Heart right ventricle (tissue), 16 donors: ENCODE measurements at regions not wholly inside any gene's neighbourhood (a gene's known extent, or its start where the extent isn't known, plus 50 kb on each side); places are given as distances from the start of the nearest gene placed in this dataset.

ENCODE experiments used
- ATAC-seq, 8 donors: fragments of 200-7000 bp; cut with Tn5 transposase; one replicate each; pipeline ENCODE4 v1.9.1; 2020; ENCODE audit warnings: mild to moderate bottlenecking in 8 of 8, moderate library complexity in 8 of 8, moderate number of reproducible peaks in 1 of 8
- DNase-seq, 2 donors: peaks; one replicate each; pipeline ENCODE4 v3.0.0-alpha.2; 2020
- H3K27ac ChIP-seq, 10 donors: fragments of 200-600 bp; sonication (generic) in 2 of 10; one replicate each; pipeline versions ENCODE4 v1.5.0 to v1.8.0; 2020 to 2022; ENCODE audit warnings: mild to moderate bottlenecking in 3 of 10
- H3K27me3 ChIP-seq, 7 donors: fragments of 200-600 bp; one replicate each; pipeline ENCODE4 v1.8.0; 2021 to 2022; ENCODE audit warnings: mild to moderate bottlenecking in 2 of 7
- H3K36me3 ChIP-seq, 9 donors: fragments of 200-600 bp; sonication (generic) in 1 of 9; one replicate each; pipeline versions ENCODE4 v1.5.0 to v1.8.0; 2020 to 2022; ENCODE audit warnings: mild to moderate bottlenecking in 2 of 9
- H3K4me1 ChIP-seq, 9 donors: fragments of 200-600 bp; sonication (generic) in 1 of 9; one replicate each; pipeline versions ENCODE4 v1.5.0 to v1.8.0; 2020 to 2022; ENCODE audit warnings: mild to moderate bottlenecking in 4 of 9
- H3K4me3 ChIP-seq, 10 donors: fragments of 200-600 bp; sonication (generic) in 2 of 10; one replicate each; pipeline versions ENCODE4 v1.5.0 to v1.8.0; 2020 to 2022; ENCODE audit warnings: mild to moderate bottlenecking in 7 of 10, moderate library complexity in 2 of 10
- H3K9me3 ChIP-seq, 11 donors: fragments of 200-600 bp in 10 of 11; sonication (generic) in 2 of 11; one replicate each; pipeline versions ENCODE4 v1.5.0 to v1.8.0; 2013 to 2022; ENCODE audit warnings: mild to moderate bottlenecking in 2 of 11, control low read depth in 1 of 11, moderate library complexity in 1 of 11
- WGBS, 2 donors: extraction: QIAGEN DNeasy Blood & Tissue Kit; methylation state at CpG; one replicate each; pipeline ENCODE4 v1.1.7; 2013; ENCODE audit warnings: inconsistent platforms in 1 of 2; 5-methylcytosine and 5-hydroxymethylcytosine counted together
- intact Hi-C, 10 donors: fragments of 100-400 bp; cut with DNase I; formaldehyde crosslinking; loops; one replicate each; pipeline versions ENCODE4 v1.11.1 to v1.14.2; 2022
- TF ChIP-seq, protein P1 (sequence below), 9 donors: fragments of 200-600 bp; sonication (generic) in 2 of 9; IDR thresholded peaks; one replicate each; pipeline versions ENCODE4 v1.5.0 to v1.8.0; 2021 to 2022; ENCODE audit warnings: antibody characterized with exemption in 9 of 9, mild to moderate bottlenecking in 5 of 9, moderate library complexity in 1 of 9
- donor health status: Arrhythmogenic right ventricular cardiomyopathy.
- donor health status: ischemic (EF 13 %, LVEDD 7.1; RV severe dilation, severe dysfunction).
- donor health status: healthy with polysubstance abuse.
- donor health status: DM: no; HTN: yes; CAD: no.
- donor health status: DM: no; HTN: no; CAD: no.
- donor health status: ischemic (EF 25% LVEDD 6.9; RV normal size, moderate dysfunction).
- donor health status: ischemic (EF 25% LVEDD 5.7; RV mildly dilated, moderate dysfunction).
- donor health status: healthy.
- donor health status: DM: yes; HTN: yes; CAD: no.
- donor health status: Ischemic cardiomyopathy.
- donor health status: ischemic (EF 35%, LVEDD 5.7; RV mildly dilated, moderate dysfunction).
- donor health status: nonischemic (EF 11% LVEDD 7.7; RV severe dilation, severe dysfunction).
- donor health status: DM: yes; HTN: yes; CAD: no.
- donor health status: PGD.
- donor health status: ischemic (EF 29% LVEDD 5.4; RV normal size, mild dysfunction).
- donor health status: nonischemic (EF 23%, LVEDD 6.1; RV moderate dilation, normal function).

- no peaks in the 10 kb centered on the region for H3K4me1 ChIP-seq
These were observed 64.9 kb upstream of the PCED1B start for GRCh38 chr12:47014474-47014873.

DNA sequence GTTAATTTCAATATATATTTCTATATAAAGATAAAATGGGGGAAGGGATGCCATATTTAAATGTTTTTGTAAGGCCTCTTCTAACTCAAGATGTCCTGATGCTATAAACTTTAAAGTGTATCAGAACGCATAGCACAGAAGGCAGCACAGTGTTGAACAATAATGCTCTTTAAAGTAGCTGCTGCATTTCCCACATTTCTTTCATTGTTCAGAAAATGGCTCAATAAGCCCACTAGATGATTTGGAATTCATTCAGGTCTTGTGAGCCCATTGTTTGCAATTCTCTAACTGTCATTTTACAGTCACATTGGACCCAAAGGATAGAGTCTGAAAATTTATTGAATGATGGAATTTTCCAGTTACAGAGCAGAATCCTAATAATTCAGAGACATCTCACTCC, 64.0 kb upstream of the PCED1B start:
- no peaks in the 10 kb centered on the region for H3K4me1 ChIP-seq
- TF ChIP-seq, protein P1, sequence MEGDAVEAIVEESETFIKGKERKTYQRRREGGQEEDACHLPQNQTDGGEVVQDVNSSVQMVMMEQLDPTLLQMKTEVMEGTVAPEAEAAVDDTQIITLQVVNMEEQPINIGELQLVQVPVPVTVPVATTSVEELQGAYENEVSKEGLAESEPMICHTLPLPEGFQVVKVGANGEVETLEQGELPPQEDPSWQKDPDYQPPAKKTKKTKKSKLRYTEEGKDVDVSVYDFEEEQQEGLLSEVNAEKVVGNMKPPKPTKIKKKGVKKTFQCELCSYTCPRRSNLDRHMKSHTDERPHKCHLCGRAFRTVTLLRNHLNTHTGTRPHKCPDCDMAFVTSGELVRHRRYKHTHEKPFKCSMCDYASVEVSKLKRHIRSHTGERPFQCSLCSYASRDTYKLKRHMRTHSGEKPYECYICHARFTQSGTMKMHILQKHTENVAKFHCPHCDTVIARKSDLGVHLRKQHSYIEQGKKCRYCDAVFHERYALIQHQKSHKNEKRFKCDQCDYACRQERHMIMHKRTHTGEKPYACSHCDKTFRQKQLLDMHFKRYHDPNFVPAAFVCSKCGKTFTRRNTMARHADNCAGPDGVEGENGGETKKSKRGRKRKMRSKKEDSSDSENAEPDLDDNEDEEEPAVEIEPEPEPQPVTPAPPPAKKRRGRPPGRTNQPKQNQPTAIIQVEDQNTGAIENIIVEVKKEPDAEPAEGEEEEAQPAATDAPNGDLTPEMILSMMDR (IDR thresholded peaks at IDR 0.05): no peak
- H3K36me3 ChIP-seq: no peaks in the 10 kb centered on the region
- H3K4me3 ChIP-seq: no peak overlapping the region
- ATAC-seq: no peak
- H3K9me3 ChIP-seq: peaks cover 0 to 1% (median 0%) of the 10 kb centered on the region in 11 donors
- WGBS, 2 donors: 88 to 91% methylated on average over 1 of the region's 1 CpG
- no peak overlapping the region for H3K27ac ChIP-seq
- no peaks in the 10 kb centered on the region for H3K27me3 ChIP-seq
- no peak for DNase-seq
- intact Hi-C loops: loop anchor here in 3 of 10 donors (5.0 to 10.0 kb wide), 3 partner anchors 331 to 891 kb away; no protein-coding TSS in a partner anchor

More at GRCh38 chr12:47014474-47014873, 64.9 kb upstream of the PCED1B start:
- TF ChIP-seq, protein P1 (IDR thresholded peaks at IDR 0.05): no peak
- Histone ChIP-seq H3K4me3 (no peak overlapping the region), H3K36me3 (no peaks in the 10 kb centered on the region), H3K27me3 (peaks cover 0 to 3% (median 0%) of the 10 kb centered on the region in 7 donors), H3K9me3 (peaks cover 0 to 3% (median 0%) of the 10 kb centered on the region in 11 donors), H3K27ac (no peak overlapping the region)
- 87 to 91% methylated on average over 2 of the region's 2 CpGs for WGBS, 2 donors
- DNase-seq (no peak), ATAC-seq (no peak)
- intact Hi-C loops: loop anchor here in 3 of 10 donors (10.0 kb wide), 2 partner anchors 330 to 890 kb away; no protein-coding TSS in a partner anchor

DNA sequence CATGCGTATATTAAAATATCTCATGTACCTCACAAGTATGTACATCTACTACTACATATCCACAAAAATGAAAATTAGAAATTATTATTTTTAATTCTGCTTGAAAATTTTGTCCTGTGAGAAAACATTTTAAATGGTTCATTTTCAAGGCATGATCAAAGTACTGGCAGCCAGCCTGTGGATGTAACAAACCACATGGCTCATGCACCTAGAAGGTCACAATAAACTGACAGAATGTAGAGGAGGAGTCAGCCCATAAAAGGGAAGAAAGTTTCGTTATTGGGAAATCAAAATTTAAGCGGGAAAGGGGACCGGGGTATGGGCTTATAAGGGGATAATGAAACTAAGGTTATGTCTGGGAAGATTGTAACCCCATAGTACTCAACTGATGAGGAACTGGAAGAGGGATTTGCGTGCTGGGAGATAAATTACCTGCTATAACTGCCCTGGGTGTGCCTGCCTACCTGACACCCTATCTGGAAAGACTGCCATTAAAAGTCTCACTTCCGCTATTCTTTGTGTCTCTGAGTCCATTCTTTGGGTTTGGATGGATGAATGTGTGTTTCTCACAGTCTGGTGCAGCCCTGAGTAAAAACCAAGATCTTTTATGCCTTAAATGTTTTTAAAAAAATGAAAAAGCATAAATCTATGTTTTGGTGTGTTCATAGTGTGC, 62.2 kb upstream of the PCED1B start:
- ATAC-seq: no peak
- no peaks in the 10 kb centered on the region for H3K9me3 ChIP-seq
- no peak overlapping the region for H3K4me3 ChIP-seq
- H3K4me1 ChIP-seq: peaks cover 0 to 3% (median 0%) of the 10 kb centered on the region in 9 donors
- H3K27me3 ChIP-seq: no peaks in the 10 kb centered on the region
- TF ChIP-seq, protein P1 (IDR thresholded peaks at IDR 0.05): no peak
- intact Hi-C loops: loop anchor here in 3 of 10 donors (5.0 to 10.0 kb wide), 3 partner anchors 332 to 892 kb away; no protein-coding TSS in a partner anchor
- no peak overlapping the region for H3K27ac ChIP-seq
- 88 to 92% methylated on average over 6 of the region's 6 CpGs for WGBS, 2 donors
- DNase-seq: no peak
- no peaks in the 10 kb centered on the region for H3K36me3 ChIP-seq

- H3K4me1 ChIP-seq: peaks cover 0 to 9% (median 0%) of the 10 kb centered on the region in 9 donors
- TF ChIP-seq, protein P1 (IDR thresholded peaks at IDR 0.05): no peak
- H3K9me3 ChIP-seq: no peaks in the 10 kb centered on the region
- WGBS, 2 donors: 80 to 83% methylated on average over 2 of the region's 2 CpGs
- no peak for ATAC-seq
- H3K36me3 ChIP-seq: no peaks in the 10 kb centered on the region
- no peaks in the 10 kb centered on the region for H3K27me3 ChIP-seq
- no peak overlapping the region for H3K4me3 ChIP-seq
- DNase-seq: no peak
- intact Hi-C loops: loop anchor here in 3 of 10 donors (5.0 to 10.0 kb wide), 3 partner anchors 333 to 893 kb away; no protein-coding TSS in a partner anchor
- H3K27ac ChIP-seq: no peak overlapping the region
These were observed 61.4 kb upstream of the PCED1B start for GRCh38 chr12:47017901-47018475.
